Naive thymus-derived CD4-positive, alpha-beta T cell (primary cell): ENCODE measurements at regions not wholly inside any gene's neighbourhood (a gene's known extent, or its start where the extent isn't known, plus 50 kb on each side); places are given as distances from the start of the nearest gene placed in this dataset.

ENCODE experiments used
- ATAC-seq: fragments of 150-1000 bp; cut with Tn5 transposase; 2 replicates; pipeline ENCODE4 v1.10.0; 2021; ENCODE audit warnings: mild to moderate bottlenecking, moderate library complexity
- CTCF ChIA-PET: fragments of 350-600 bp; sonication (Branson Sonifier 250); formaldehyde crosslinking; loops from one replicate; lab custom pipeline; 2021; ENCODE audit warnings: antibody characterized with exemption; lab: Charles Lee
- POLR2A ChIA-PET: fragments of 350-600 bp; sonication (Branson Sonifier 250); formaldehyde crosslinking; loops from one replicate; lab custom pipeline; 2021; ENCODE audit warnings: antibody characterized with exemption, inconsistent platforms; lab: Charles Lee
- DNase-seq, 9 donors: peaks; one replicate each; pipeline versions ENCODE4 v3.0.0 to v3.0.0-alpha.2; 2020 to 2022; ENCODE audit warnings: mixed read lengths in 1 of 9
- H3K27ac ChIP-seq: one replicate; pipeline ENCODE4 v1.7.0; 2013; ENCODE audit warnings: mild to moderate bottlenecking, low read depth, low read length, moderate library complexity
- H3K27me3 ChIP-seq, 2 donors: one replicate each; pipeline ENCODE4 v1.7.0; 2013; ENCODE audit warnings: low read length in 2 of 2, mild to moderate bottlenecking in 2 of 2, moderate library complexity in 2 of 2; ENCODE audit not compliant: control insufficient read depth in 2 of 2, insufficient read depth in 2 of 2
- H3K36me3 ChIP-seq, 3 experiments: 1 replicate in 2 of 3; 2 replicates in 1 of 3; pipeline ENCODE4 v1.7.0; 2013; ENCODE audit warnings: low read length in 3 of 3, mild to moderate bottlenecking in 3 of 3, moderate library complexity in 1 of 3; ENCODE audit not compliant: insufficient read depth in 3 of 3, control insufficient read depth in 2 of 3
- H3K4me1 ChIP-seq, 2 donors: one replicate each; pipeline ENCODE4 v1.7.0; 2013; ENCODE audit warnings: low read length in 2 of 2, mild to moderate bottlenecking in 2 of 2, moderate library complexity in 1 of 2; ENCODE audit not compliant: control insufficient read depth in 2 of 2, insufficient read depth in 2 of 2
- H3K4me3 ChIP-seq: 2 replicates; pipeline ENCODE4 v1.7.0; 2013; ENCODE audit warnings: mild to moderate bottlenecking, low read length
- H3K9me3 ChIP-seq, 3 experiments: 1 replicate in 2 of 3; 2 replicates in 1 of 3; pipeline ENCODE4 v1.7.0; 2013; ENCODE audit warnings: low read length in 3 of 3; ENCODE audit not compliant: control insufficient read depth in 2 of 3
- H3K27ac Mint-ChIP-seq, 9 donors: one replicate each; pipeline ENCODE4 v1.8.0; 2020 to 2022; ENCODE audit warnings: mixed read lengths in 9 of 9, mild to moderate bottlenecking in 8 of 9, moderate library complexity in 5 of 9, inconsistent platforms in 2 of 9
- H3K27me3 Mint-ChIP-seq, 5 donors: one replicate each; pipeline ENCODE4 v1.8.0; 2021 to 2022; ENCODE audit warnings: mixed read lengths in 5 of 5, mild to moderate bottlenecking in 1 of 5
- H3K36me3 Mint-ChIP-seq, 5 donors: one replicate each; pipeline ENCODE4 v1.8.0; 2020 to 2022; ENCODE audit warnings: mixed read lengths in 5 of 5, mild to moderate bottlenecking in 3 of 5, inconsistent platforms in 1 of 5
- H3K4me1 Mint-ChIP-seq, 7 donors: one replicate each; pipeline ENCODE4 v1.8.0; 2020 to 2022; ENCODE audit warnings: mixed read lengths in 7 of 7, mild to moderate bottlenecking in 3 of 7, inconsistent platforms in 1 of 7
- H3K4me3 Mint-ChIP-seq, 10 donors: one replicate each; pipeline ENCODE4 v1.8.0; 2020 to 2022; ENCODE audit warnings: mild to moderate bottlenecking in 10 of 10, mixed read lengths in 10 of 10, moderate library complexity in 6 of 10, inconsistent platforms in 2 of 10
- H3K9me3 Mint-ChIP-seq, 11 donors: one replicate each; pipeline ENCODE4 v1.8.0; 2020 to 2022; ENCODE audit warnings: mixed read lengths in 11 of 11, mild to moderate bottlenecking in 4 of 11, inconsistent platforms in 1 of 11, moderate library complexity in 1 of 11
- intact Hi-C, 2 donors: fragments of 100-400 bp; cut with micrococcal nuclease; formaldehyde crosslinking; loops; one replicate each; pipeline ENCODE4 v1.15.1; 2023

DNA sequence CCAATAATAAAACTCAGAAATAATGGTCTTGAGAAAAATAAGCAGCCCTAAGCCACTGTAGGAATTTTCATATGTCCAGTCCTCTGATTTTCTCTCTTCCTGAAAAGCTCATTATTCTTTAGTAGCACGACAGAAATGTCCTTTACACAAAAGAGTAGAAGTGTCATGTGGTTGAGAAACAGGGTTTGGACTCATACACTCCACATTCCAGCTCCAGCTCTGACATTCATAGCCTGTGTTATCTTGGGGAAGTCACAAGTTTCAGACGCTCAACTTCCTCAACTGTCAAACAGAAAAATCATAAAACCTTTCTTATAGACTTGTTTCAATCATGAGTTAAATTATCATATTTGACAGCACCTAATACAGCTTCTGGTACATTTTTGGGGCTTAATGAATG lies 511.5 kb downstream of the TNS1 start:
- Histone ChIP-seq H3K36me3 (no peaks in the 10 kb centered on the region), H3K27ac (no peak overlapping the region), H3K27me3 (no peaks in the 10 kb centered on the region), H3K4me3 (no peak overlapping the region), H3K9me3 (no peaks in the 10 kb centered on the region), H3K4me1 (no peaks in the 10 kb centered on the region)
- ChIA-PET POLR2A (no interaction called here), CTCF (no interaction called here)
- H3K36me3 Mint-ChIP-seq = peaks cover 0 to 7% (median 4%) of the 10 kb centered on the region in 5 donors
- no peak overlapping the region for H3K27ac Mint-ChIP-seq
- ATAC-seq (no peak), DNase-seq (no peak)
- intact Hi-C loops = no loop called here
- H3K4me1 Mint-ChIP-seq = no peaks in the 10 kb centered on the region
- H3K27me3 Mint-ChIP-seq = peaks cover 0 to 15% (median 4%) of the 10 kb centered on the region in 5 donors
- H3K4me3 Mint-ChIP-seq = no peak overlapping the region
- peaks cover 0 to 6% (median 2%) of the 10 kb centered on the region in 11 donors for H3K9me3 Mint-ChIP-seq

DNA sequence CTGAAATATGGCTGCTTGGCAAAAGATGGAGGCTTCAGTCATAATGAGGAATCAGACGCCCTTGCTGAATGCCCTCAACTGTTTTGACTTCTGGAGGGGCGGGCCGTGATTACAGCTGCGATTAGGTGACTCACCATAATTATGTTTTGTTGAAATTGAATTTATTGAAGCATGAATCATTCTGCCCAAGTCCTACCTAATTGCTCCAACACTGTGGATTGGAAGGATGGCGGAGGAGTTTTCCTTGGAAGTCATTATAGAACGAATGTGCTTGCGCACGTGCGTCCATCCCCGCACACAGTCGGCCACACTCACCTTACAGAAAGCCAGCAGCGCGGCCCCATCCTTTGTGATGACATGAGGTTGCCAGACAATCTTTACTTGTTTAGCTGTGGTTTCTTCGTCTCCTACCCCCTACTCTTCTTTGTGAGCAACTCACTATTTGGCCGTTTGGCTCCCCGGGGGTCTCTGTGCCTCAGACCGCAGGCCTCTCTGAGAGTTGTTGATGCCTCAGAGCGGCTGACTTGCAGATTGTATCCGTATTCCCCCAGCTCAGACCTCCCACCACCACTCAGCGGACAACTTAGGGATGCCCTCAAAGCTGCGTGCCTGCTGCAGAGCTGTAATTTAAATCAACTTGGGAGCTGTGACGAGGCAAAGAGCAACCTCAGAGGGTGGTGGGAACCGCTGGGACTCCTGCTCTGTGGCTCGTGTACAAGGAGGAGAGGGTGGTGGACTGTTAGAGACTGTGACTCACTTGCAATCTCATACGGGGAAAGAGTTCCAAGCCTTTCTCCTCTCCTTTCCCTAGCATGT lies 513.4 kb downstream of the TNS1 start:
- CTCF ChIA-PET = no interaction called here

DNA sequence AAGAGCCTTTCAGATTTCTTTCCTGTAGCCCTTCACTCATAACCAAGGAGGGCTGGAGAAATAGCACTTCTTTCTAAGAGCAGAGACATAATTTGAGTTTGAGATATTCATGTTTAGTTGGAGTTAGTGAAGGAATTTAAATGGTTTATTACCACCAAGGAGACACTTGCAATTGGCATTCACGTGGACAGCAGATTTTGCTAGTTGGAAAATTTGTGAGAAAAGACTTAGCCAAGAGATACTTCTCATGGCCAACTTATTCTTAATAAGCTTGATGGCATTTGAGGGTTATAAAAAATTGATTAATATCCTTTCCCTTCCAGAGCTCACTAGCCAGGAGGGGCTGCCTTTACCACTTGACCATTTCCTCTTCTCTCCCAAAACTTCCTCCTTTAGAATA lies 518.7 kb downstream of the TNS1 start:
- no peaks in the 10 kb centered on the region for H3K4me1 Mint-ChIP-seq
- H3K27ac ChIP-seq = no peak overlapping the region
- ATAC-seq = no peak
- intact Hi-C loops = no loop called here
- no peaks in the 10 kb centered on the region for H3K36me3 ChIP-seq
- CTCF ChIA-PET = no interaction called here
- no peaks in the 10 kb centered on the region for H3K36me3 Mint-ChIP-seq
- POLR2A ChIA-PET = no interaction called here
- H3K27me3 ChIP-seq = no peaks in the 10 kb centered on the region
- no peak overlapping the region for H3K27ac Mint-ChIP-seq
- no peak for DNase-seq
- no peaks in the 10 kb centered on the region for H3K4me1 ChIP-seq
- peaks cover 0 to 10% (median 0%) of the 10 kb centered on the region in 5 donors for H3K27me3 Mint-ChIP-seq
- no peak overlapping the region for H3K4me3 ChIP-seq
- H3K9me3 ChIP-seq = no peaks in the 10 kb centered on the region
- no peaks in the 10 kb centered on the region for H3K9me3 Mint-ChIP-seq
- H3K4me3 Mint-ChIP-seq = no peak overlapping the region

More for the DNA sequence above, 513.4 kb downstream of the TNS1 start:
- intact Hi-C loops = no loop called here
- Histone ChIP-seq H3K36me3 (no peaks in the 10 kb centered on the region), H3K27me3 (no peaks in the 10 kb centered on the region), H3K9me3 (no peaks in the 10 kb centered on the region), H3K4me3 (no peak overlapping the region), H3K27ac (no peak overlapping the region), H3K4me1 (no peaks in the 10 kb centered on the region)
- Mint-ChIP-seq H3K27ac (no peak overlapping the region), H3K36me3 (peaks cover 0 to 7% (median 4%) of the 10 kb centered on the region in 5 donors), H3K4me1 (no peaks in the 10 kb centered on the region), H3K9me3 (peaks cover 0 to 6% (median 2%) of the 10 kb centered on the region in 11 donors), H3K4me3 (no peak overlapping the region), H3K27me3 (peaks cover 0 to 15% (median 4%) of the 10 kb centered on the region in 5 donors)
- DNase-seq (no peak), ATAC-seq (no peak)
- POLR2A ChIA-PET = no interaction called here

DNA sequence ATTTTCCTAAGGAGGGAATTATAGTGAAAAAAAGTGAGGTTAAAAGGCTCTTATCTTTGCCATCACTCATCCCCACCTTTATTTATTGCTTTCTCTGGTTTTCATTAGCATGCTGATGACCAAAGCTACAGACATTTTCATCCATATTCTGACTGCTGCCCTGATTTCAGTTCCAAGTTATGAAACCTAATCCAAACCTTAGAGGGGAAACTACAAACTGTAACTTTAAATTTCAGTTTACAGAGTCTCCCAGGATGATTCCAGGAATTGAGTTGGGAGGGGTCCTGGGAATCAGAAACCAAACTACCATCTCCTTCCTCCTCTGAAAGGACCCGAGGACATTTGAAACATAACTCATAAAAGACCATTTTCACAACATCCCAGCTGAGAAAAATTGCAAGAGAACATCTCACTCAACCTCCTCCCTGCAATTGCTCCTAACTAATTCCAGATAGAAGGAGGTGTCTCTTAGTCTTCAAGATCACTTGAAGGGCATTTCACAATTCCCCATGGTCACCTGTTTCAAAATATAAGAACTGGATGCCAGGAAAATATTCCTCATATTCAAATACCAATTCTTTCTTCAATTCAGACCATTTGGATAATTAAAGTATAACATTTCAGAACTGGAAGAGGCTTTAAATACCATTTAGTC lies 520.6 kb downstream of the TNS1 start:
- ChIA-PET CTCF (no interaction called here), POLR2A (no interaction called here)
- Histone ChIP-seq H3K27ac (no peak overlapping the region), H3K36me3 (no peaks in the 10 kb centered on the region), H3K27me3 (no peaks in the 10 kb centered on the region), H3K4me1 (no peaks in the 10 kb centered on the region), H3K9me3 (no peaks in the 10 kb centered on the region), H3K4me3 (no peak overlapping the region)
- peaks cover 0 to 7% (median 0%) of the 10 kb centered on the region in 5 donors for H3K27me3 Mint-ChIP-seq
- intact Hi-C loops = no loop called here
- no peaks in the 10 kb centered on the region for H3K4me1 Mint-ChIP-seq
- no peak for DNase-seq
- no peak overlapping the region for H3K27ac Mint-ChIP-seq
- no peak for ATAC-seq
- H3K9me3 Mint-ChIP-seq = no peaks in the 10 kb centered on the region
- H3K4me3 Mint-ChIP-seq = no peak overlapping the region
- no peaks in the 10 kb centered on the region for H3K36me3 Mint-ChIP-seq

GRCh38 chr2:217481577-217481976 lies 521.2 kb downstream of the TNS1 start:
- intact Hi-C loops = no loop called here
- H3K4me3 ChIP-seq = no peak overlapping the region
- ATAC-seq (no peak), DNase-seq (no peak)
- CTCF ChIA-PET = no interaction called here
- no peaks in the 10 kb centered on the region for H3K36me3 Mint-ChIP-seq
- H3K36me3 ChIP-seq = no peaks in the 10 kb centered on the region
- H3K4me3 Mint-ChIP-seq = no peak overlapping the region
- POLR2A ChIA-PET = no interaction called here
- H3K9me3 ChIP-seq = no peaks in the 10 kb centered on the region
- peaks cover 0 to 4% (median 0%) of the 10 kb centered on the region in 5 donors for H3K27me3 Mint-ChIP-seq
- no peak overlapping the region for H3K27ac Mint-ChIP-seq
- H3K4me1 Mint-ChIP-seq = no peaks in the 10 kb centered on the region
- H3K4me1 ChIP-seq = no peaks in the 10 kb centered on the region
- no peaks in the 10 kb centered on the region for H3K27me3 ChIP-seq
- H3K9me3 Mint-ChIP-seq = no peaks in the 10 kb centered on the region
- no peak overlapping the region for H3K27ac ChIP-seq

DNA sequence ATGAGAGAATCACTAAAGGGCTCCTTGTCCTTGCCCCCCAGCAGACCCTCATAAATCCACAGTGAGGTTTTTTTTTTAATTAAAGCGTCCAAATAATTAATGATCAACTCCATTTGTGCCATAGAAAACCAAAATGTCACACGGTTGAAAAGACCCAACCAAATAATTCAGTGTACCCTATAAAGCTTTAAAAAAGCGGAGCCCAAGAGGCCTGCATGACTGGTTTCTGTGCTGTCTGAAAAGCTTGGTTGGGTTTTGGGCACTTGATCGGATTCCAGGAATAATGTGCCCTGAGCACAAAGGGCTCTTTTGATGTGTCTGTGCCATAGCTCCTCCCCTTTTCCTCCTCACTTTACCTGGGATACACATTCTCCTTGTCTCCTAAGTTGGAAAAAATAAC lies 523.2 kb downstream of the TNS1 start:
- ChIA-PET POLR2A (no interaction called here), CTCF (no interaction called here)
- no peaks in the 10 kb centered on the region for H3K4me1 ChIP-seq
- no peaks in the 10 kb centered on the region for H3K27me3 ChIP-seq
- peaks cover 0 to 2% (median 0%) of the 10 kb centered on the region in 5 donors for H3K27me3 Mint-ChIP-seq
- DNase-seq (no peak), ATAC-seq (no peak)
- intact Hi-C loops = no loop called here
- H3K27ac ChIP-seq = no peak overlapping the region
- no peak overlapping the region for H3K4me3 ChIP-seq
- H3K36me3 ChIP-seq = no peaks in the 10 kb centered on the region
- no peak overlapping the region for H3K27ac Mint-ChIP-seq
- H3K4me1 Mint-ChIP-seq = no peaks in the 10 kb centered on the region
- no peak overlapping the region for H3K4me3 Mint-ChIP-seq
- H3K9me3 ChIP-seq = no peaks in the 10 kb centered on the region
- no peaks in the 10 kb centered on the region for H3K9me3 Mint-ChIP-seq
- H3K36me3 Mint-ChIP-seq = peaks cover 0 to 6% (median 0%) of the 10 kb centered on the region in 5 donors
